ENCODE measurements at regions not wholly inside any gene's neighbourhood (a gene's known extent, or its start where the extent isn't known, plus 50 kb on each side); places are given as distances from the start of the nearest gene placed in this dataset.
"Not testable (repeated sequence)": the region's sequence is repeated elsewhere in the genome, so short reads cannot be mapped to it uniquely, and the experiment has no call there.

DNA sequence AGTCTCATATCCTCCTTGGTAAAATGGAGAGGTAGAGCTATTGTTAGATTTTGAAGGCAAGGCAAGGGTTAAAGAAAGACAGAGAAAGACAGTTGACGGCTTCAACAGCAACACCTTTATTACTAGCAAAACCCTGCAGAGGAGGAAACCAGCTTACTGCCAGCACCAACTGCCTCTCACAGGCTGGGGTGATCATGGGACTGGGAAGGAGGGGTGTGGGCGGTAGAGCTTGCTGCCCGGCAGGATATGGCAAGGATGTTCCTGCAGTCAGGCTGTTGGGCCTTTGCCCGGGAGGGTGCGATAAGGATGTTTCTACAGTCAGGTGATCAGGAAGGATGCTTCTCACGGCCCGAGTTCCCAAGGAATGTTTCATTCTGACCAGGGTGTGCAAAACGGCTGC, 310.0 kb downstream of the FOXD4L4 start:
- H3K36me3 ChIP-seq; H3K27ac ChIP-seq; H3K4me3 ChIP-seq; H3K27me3 ChIP-seq (ENCODE audit: low read depth); H3K4me1 ChIP-seq; DNase-seq; H3K9me3 ChIP-seq; intact Hi-C loops (cut with DNase I); ATAC-seq: not testable (repeated sequence)

GRCh38 chr9:66049721-66050120, 312.8 kb downstream of the FOXD4L4 start:
- DNase-seq; intact Hi-C loops (cut with DNase I); H3K4me1 ChIP-seq; H3K36me3 ChIP-seq; ATAC-seq; H3K27ac ChIP-seq; H3K9me3 ChIP-seq; H3K27me3 ChIP-seq (ENCODE audit: low read depth); H3K4me3 ChIP-seq: not testable (repeated sequence)

- intact Hi-C loops (cut with DNase I); H3K27ac ChIP-seq; H3K36me3 ChIP-seq; H3K4me3 ChIP-seq; H3K9me3 ChIP-seq; H3K4me1 ChIP-seq; DNase-seq; H3K27me3 ChIP-seq (ENCODE audit: low read depth); ATAC-seq: not testable (repeated sequence)
Measured at GRCh38 chr9:66054705-66055104, 317.8 kb downstream of the FOXD4L4 start.

GRCh38 chr9:66060681-66061080, 323.7 kb downstream of the FOXD4L4 start:
- ATAC-seq; H3K27me3 ChIP-seq (ENCODE audit: low read depth); H3K36me3 ChIP-seq; H3K27ac ChIP-seq; H3K4me1 ChIP-seq; H3K9me3 ChIP-seq; H3K4me3 ChIP-seq; DNase-seq; intact Hi-C loops (cut with DNase I): not testable (repeated sequence)

GRCh38 chr9:66063822-66064221, 326.9 kb downstream of the FOXD4L4 start:
- H3K27me3 ChIP-seq (ENCODE audit: low read depth); ATAC-seq; H3K4me3 ChIP-seq; DNase-seq; H3K36me3 ChIP-seq; H3K9me3 ChIP-seq; H3K27ac ChIP-seq; intact Hi-C loops (cut with DNase I); H3K4me1 ChIP-seq: not testable (repeated sequence)

- H3K9me3 ChIP-seq; H3K27me3 ChIP-seq (ENCODE audit: low read depth); H3K27ac ChIP-seq; intact Hi-C loops (cut with DNase I); ATAC-seq; H3K36me3 ChIP-seq; H3K4me3 ChIP-seq; H3K4me1 ChIP-seq: not testable (repeated sequence)
- peak; percentile 49 for DNase-seq
Measured at GRCh38 chr9:66065735-66066134, 328.8 kb downstream of the FOXD4L4 start.

DNA sequence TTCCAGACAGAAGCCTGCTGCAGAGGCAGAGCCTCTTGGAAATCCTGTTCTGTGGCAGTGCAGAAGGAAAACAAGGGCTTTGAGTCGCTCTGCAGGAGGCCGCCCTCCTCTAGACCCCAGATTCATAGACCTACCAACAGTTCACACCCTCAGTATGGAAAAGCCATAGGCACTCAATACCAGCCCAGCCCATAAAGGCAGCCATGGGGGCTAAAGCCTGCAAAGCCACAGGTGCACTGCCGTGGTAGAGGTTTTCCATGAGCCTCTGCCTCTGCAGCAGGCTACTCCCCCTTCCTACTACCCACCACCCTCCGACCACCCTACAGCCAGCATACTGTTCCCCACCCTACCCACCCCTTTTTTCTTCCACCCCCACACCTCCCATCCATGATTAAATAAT, 330.3 kb downstream of the FOXD4L4 start:
- ATAC-seq; H3K4me3 ChIP-seq; H3K9me3 ChIP-seq; H3K27me3 ChIP-seq (ENCODE audit: low read depth); intact Hi-C loops (cut with DNase I); H3K4me1 ChIP-seq; H3K27ac ChIP-seq; H3K36me3 ChIP-seq: not testable (repeated sequence)
- peak; percentile 30 for DNase-seq

DNA sequence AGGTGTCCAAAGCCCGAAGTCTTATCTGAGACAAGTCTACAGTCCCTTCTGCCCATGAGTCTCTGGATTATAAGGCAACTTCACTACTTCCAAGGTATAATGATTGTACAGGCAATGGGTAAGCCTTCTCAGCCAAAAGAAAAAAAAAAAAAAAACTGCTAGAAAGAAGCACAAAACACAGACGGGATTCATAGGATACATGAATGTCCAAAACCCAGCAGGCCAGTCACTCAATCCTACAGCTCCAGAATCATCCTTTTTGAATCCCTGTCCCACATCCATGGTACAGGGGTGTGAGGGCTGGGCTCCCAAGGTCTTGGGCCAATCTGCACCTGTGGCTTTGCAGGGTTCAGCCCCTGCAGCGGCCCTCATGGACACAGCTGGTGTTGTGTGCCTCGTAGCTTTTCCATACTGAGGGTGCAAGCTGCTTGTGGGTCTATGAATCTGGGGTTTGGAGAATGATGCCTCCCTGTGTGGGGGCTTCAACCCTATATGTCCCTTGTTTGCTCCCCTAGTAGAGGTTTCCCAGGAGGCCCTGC, 331.6 kb downstream of the FOXD4L4 start:
- DNase-seq; H3K27ac ChIP-seq; H3K27me3 ChIP-seq (ENCODE audit: low read depth); H3K4me1 ChIP-seq; H3K36me3 ChIP-seq; intact Hi-C loops (cut with DNase I); H3K9me3 ChIP-seq; H3K4me3 ChIP-seq: not testable (repeated sequence)
- ATAC-seq, result peak in 1 of 2 donors; percentile 62

- H3K4me1 ChIP-seq; H3K27ac ChIP-seq; H3K36me3 ChIP-seq; DNase-seq; intact Hi-C loops (cut with DNase I); H3K9me3 ChIP-seq; H3K27me3 ChIP-seq (ENCODE audit: low read depth); H3K4me3 ChIP-seq: not testable (repeated sequence)
- peak in 1 of 2 donors; percentile 51 for ATAC-seq
Measured at GRCh38 chr9:66069025-66069424, 332.1 kb downstream of the FOXD4L4 start.

- H3K27ac ChIP-seq; intact Hi-C loops (cut with DNase I); H3K4me1 ChIP-seq; ATAC-seq; DNase-seq; H3K27me3 ChIP-seq (ENCODE audit: low read depth); H3K4me3 ChIP-seq; H3K36me3 ChIP-seq; H3K9me3 ChIP-seq: not testable (repeated sequence)
Measured at GRCh38 chr9:66073111-66073510, 336.2 kb downstream of the FOXD4L4 start.

DNA sequence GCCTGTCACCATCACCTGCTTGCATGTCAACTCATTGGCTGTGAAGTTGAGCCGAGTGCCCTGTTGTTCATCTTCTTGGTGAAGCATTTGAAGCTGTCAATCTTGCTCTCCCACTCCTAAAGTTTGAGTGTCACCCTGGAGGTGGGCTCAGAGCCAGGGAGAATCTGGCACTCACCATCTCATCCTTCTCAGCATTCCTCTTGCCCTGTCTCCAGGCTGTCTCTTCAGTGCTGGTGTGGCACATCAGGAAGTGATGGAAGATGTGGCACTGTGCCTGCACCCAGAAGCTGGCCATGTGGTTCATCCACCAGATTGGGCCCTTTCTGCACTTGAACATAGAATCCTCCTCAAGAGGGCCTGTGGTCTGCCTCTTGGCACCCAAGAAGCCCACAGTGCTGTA, 345.9 kb downstream of the FOXD4L4 start:
- DNase-seq; H3K9me3 ChIP-seq; H3K27ac ChIP-seq; H3K4me1 ChIP-seq; H3K36me3 ChIP-seq; H3K4me3 ChIP-seq; H3K27me3 ChIP-seq (ENCODE audit: low read depth); ATAC-seq; intact Hi-C loops (cut with DNase I): not testable (repeated sequence)
